Astrocyte (in vitro differentiated cells and primary cell): ENCODE measurements at regions not wholly inside any gene's neighbourhood (a gene's known extent, or its start where the extent isn't known, plus 50 kb on each side); places are given as distances from the start of the nearest gene placed in this dataset.
A peak's percentile ranks its signal among the peaks of the same experiment; 100 is the strongest.

ENCODE experiments used
- DNase-seq: peaks from one replicate; pipeline ENCODE4 v3.0.0-alpha.2; 2010; ENCODE audit warnings: low read depth
- FAIRE-seq: peaks from 2 replicates; lab custom pipeline; 2011; peaks lifted over from hg19 to GRCh38; lab: Jason Lieb, UNC
- H2AFZ ChIP-seq: 2 replicates; pipeline ENCODE4 v1.6.0; 2012; ENCODE audit warnings: low read depth, low read length, inconsistent platforms
- H3K27ac ChIP-seq: 2 replicates; pipeline ENCODE4 v1.5.1; 2011; ENCODE audit warnings: low read depth, low read length, inconsistent platforms
- H3K27me3 ChIP-seq: 2 replicates; pipeline ENCODE4 v1.6.0; 2011; ENCODE audit warnings: low read length, inconsistent platforms; ENCODE audit not compliant: insufficient read depth
- H3K36me3 ChIP-seq: 2 replicates; pipeline ENCODE4 v1.5.1; 2011; ENCODE audit warnings: low read length, inconsistent platforms; ENCODE audit not compliant: insufficient read depth
- H3K4me1 ChIP-seq: 2 replicates; pipeline ENCODE4 v1.5.1; 2011; ENCODE audit warnings: low read length, inconsistent platforms; ENCODE audit not compliant: insufficient read depth
- H3K4me2 ChIP-seq: 2 replicates; pipeline ENCODE4 v1.6.0; 2012; ENCODE audit warnings: low read length, inconsistent platforms
- H3K4me3 ChIP-seq: 2 replicates; pipeline ENCODE4 v1.5.1; 2011; ENCODE audit warnings: low read depth, mild to moderate bottlenecking, low read length, inconsistent platforms; ENCODE audit not compliant: insufficient read depth
- H3K79me2 ChIP-seq: 2 replicates; pipeline ENCODE4 v1.6.0; 2012; ENCODE audit warnings: mild to moderate bottlenecking, low read length, inconsistent platforms; ENCODE audit not compliant: insufficient read depth
- H3K9ac ChIP-seq: 2 replicates; pipeline ENCODE4 v1.6.0; 2012; ENCODE audit warnings: mild to moderate bottlenecking, low read length, inconsistent platforms
- H3K9me3 ChIP-seq: 2 replicates; pipeline ENCODE4 v1.5.1; 2012; ENCODE audit warnings: low read depth, mild to moderate bottlenecking, low read length, inconsistent platforms; ENCODE audit not compliant: insufficient read depth
- H4K20me1 ChIP-seq: 2 replicates; pipeline ENCODE4 v1.6.0; 2012; ENCODE audit warnings: low read length, inconsistent platforms; ENCODE audit not compliant: insufficient read depth
- H3K27ac Mint-ChIP-seq: one replicate; pipeline ENCODE4 v1.8.0; 2021; ENCODE audit warnings: mild to moderate bottlenecking, mixed read lengths; ENCODE audit not compliant: unreplicated experiment
- H3K27me3 Mint-ChIP-seq: one replicate; pipeline ENCODE4 v1.8.0; 2021; ENCODE audit warnings: low read depth, mixed read lengths; ENCODE audit not compliant: unreplicated experiment
- H3K36me3 Mint-ChIP-seq: one replicate; pipeline ENCODE4 v1.8.0; 2021; ENCODE audit warnings: low read depth, mixed read lengths; ENCODE audit not compliant: unreplicated experiment
- H3K4me1 Mint-ChIP-seq: one replicate; pipeline ENCODE4 v1.8.0; 2021; ENCODE audit warnings: low read depth, mixed read lengths; ENCODE audit not compliant: unreplicated experiment
- H3K4me3 Mint-ChIP-seq: one replicate; pipeline ENCODE4 v1.8.0; 2021; ENCODE audit warnings: mild to moderate bottlenecking, moderate library complexity, mixed read lengths; ENCODE audit not compliant: unreplicated experiment
- H3K9me3 Mint-ChIP-seq: one replicate; pipeline ENCODE4 v1.8.0; 2021; ENCODE audit warnings: mild to moderate bottlenecking, mixed read lengths; ENCODE audit not compliant: unreplicated experiment
- CTCF ChIP-seq: IDR thresholded peaks from 2 replicates; pipeline ENCODE4 v1.5.1; 2011; ENCODE audit warnings: low read depth, mild to moderate bottlenecking, inconsistent platforms, low read length, moderate library complexity; ENCODE audit not compliant: insufficient read depth
- EZH2 ChIP-seq: IDR thresholded peaks from 2 replicates; pipeline ENCODE4 v1.6.1; 2012; ENCODE audit warnings: mild to moderate bottlenecking, low read length, inconsistent platforms; ENCODE audit not compliant: insufficient read depth

GRCh38 chr6:106825156-106825555 lies 149.4 kb downstream of the CD24 start:
- peak; percentile 45 for DNase-seq
- no peak overlapping the region for H3K4me2 ChIP-seq

GRCh38 chr6:106823732-106824351 lies 150.7 kb downstream of the CD24 start:
- no peak for TF ChIP-seq EZH2
- TF ChIP-seq CTCF, result no peak
- Histone ChIP-seq H3K4me2 (no peak overlapping the region), H3K4me1 (peaks cover 8% of the 10 kb centered on the region), H3K27me3 (no peaks in the 10 kb centered on the region), H3K9me3 (no peaks in the 10 kb centered on the region), H3K79me2 (no peaks in the 10 kb centered on the region), H3K36me3 (no peaks in the 10 kb centered on the region), H3K9ac (no peak overlapping the region), H4K20me1 (no peaks in the 10 kb centered on the region), H3K4me3 (no peak overlapping the region), H2AFZ (no peak overlapping the region), H3K27ac (no peak overlapping the region)
- Mint-ChIP-seq H3K36me3 (no peaks in the 10 kb centered on the region), H3K27me3 (peaks cover 11% of the 10 kb centered on the region), H3K27ac (no peak overlapping the region), H3K9me3 (no peaks in the 10 kb centered on the region), H3K4me3 (no peak overlapping the region), H3K4me1 (peaks cover 6% of the 10 kb centered on the region)
- DNase-seq (no peak), FAIRE-seq (no peak)

More at GRCh38 chr6:106825156-106825555, 149.4 kb downstream of the CD24 start:
- Histone ChIP-seq H3K36me3 (no peaks in the 10 kb centered on the region), H3K9ac (no peak overlapping the region), H3K4me3 (no peak overlapping the region), H3K9me3 (no peaks in the 10 kb centered on the region), H3K4me1 (peaks cover 8% of the 10 kb centered on the region), H3K27ac (no peak overlapping the region), H3K27me3 (no peaks in the 10 kb centered on the region), H3K79me2 (no peaks in the 10 kb centered on the region), H2AFZ (no peak overlapping the region), H4K20me1 (no peaks in the 10 kb centered on the region)
- Mint-ChIP-seq H3K27ac (no peak overlapping the region), H3K9me3 (no peaks in the 10 kb centered on the region), H3K36me3 (no peaks in the 10 kb centered on the region), H3K27me3 (peaks cover 11% of the 10 kb centered on the region), H3K4me1 (peaks cover 6% of the 10 kb centered on the region), H3K4me3 (no peak overlapping the region)
- no peak for TF ChIP-seq EZH2
- no peak for TF ChIP-seq CTCF
- no peak for FAIRE-seq

- H3K27me3 Mint-ChIP-seq, result peaks cover 11% of the 10 kb centered on the region
- Histone ChIP-seq H3K36me3 (no peaks in the 10 kb centered on the region), H3K4me3 (no peak overlapping the region), H2AFZ (no peak overlapping the region), H3K9ac (no peak overlapping the region), H3K27ac (no peak overlapping the region), H3K27me3 (no peaks in the 10 kb centered on the region), H3K4me1 (peaks cover 8% of the 10 kb centered on the region), H3K9me3 (no peaks in the 10 kb centered on the region), H3K4me2 (no peak overlapping the region), H4K20me1 (no peaks in the 10 kb centered on the region), H3K79me2 (no peaks in the 10 kb centered on the region)
- no peaks in the 10 kb centered on the region for H3K36me3 Mint-ChIP-seq
- TF ChIP-seq CTCF, result no peak
- TF ChIP-seq EZH2, result no peak
- DNase-seq (no peak), FAIRE-seq (no peak)
- H3K4me1 Mint-ChIP-seq, result peaks cover 6% of the 10 kb centered on the region
- no peak overlapping the region for H3K27ac Mint-ChIP-seq
- H3K9me3 Mint-ChIP-seq, result no peaks in the 10 kb centered on the region
- H3K4me3 Mint-ChIP-seq, result no peak overlapping the region
Measured at GRCh38 chr6:106823058-106823457, 151.5 kb downstream of the CD24 start.
